ENCODE measurements at regions not wholly inside any gene's neighbourhood (a gene's known extent, or its start where the extent isn't known, plus 50 kb on each side); places are given as distances from the start of the nearest gene placed in this dataset.

DNA sequence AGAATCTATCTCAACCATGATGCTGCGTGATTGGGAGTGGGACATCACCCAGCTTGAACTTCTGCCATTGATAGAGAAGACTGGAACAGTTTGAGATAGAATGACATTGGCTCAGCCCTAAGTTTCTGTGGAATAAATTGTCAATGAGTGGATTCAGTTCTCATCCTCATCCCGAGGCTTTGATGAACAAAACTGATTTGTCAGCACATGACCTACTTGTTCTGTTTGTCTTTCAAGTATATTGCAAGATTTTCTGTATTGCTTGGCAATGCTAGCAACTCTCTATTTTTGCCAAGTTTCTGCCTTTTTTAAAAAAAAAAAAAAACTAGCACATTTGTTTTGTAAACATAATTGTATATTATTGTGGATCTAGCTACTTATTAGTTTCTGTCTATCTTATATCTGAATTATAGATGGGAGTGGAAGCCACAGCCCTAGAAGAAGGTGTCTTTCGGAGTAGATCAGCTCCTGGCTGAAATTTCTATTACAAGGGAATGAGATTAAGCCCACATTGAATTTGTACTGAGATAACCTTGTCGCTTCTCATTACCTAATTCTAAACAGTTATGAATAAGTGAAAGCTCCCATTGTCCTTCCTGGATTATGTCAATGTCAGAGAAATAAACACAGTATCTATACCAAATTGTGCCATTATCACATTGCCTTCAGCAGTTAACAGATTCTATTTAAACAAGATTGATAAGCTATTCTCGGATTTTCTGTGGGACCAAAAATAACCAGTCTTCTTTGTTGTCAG is 166.1 kb downstream of the TNFSF13B start:
- no peaks in the 10 kb centered on the region for H3K27me3 ChIP-seq
- DNase-seq = no peak
- 66 to 76% methylated on average over 5 of the region's 5 CpGs for WGBS, 2 donors (ENCODE audit: low coverage in 1 of 2)
- no peaks in the 10 kb centered on the region for H3K36me3 ChIP-seq
- no peaks in the 10 kb centered on the region for H3K4me1 ChIP-seq
- in situ Hi-C loops (cut with MboI; ENCODE audit: low pct_ligation_motif_present in 1 of 4, low pct_unique_long_range_greater_than_20kb in 1 of 4, low sequenced_read_pairs in 3 of 4) (no loop called here), intact Hi-C loops (cut with DNase I; ENCODE audit: low total_unique reads) (no loop called here)
- no peaks in the 10 kb centered on the region for H3K9me3 ChIP-seq
- no peak overlapping the region for H3K4me3 ChIP-seq
- H3K27ac ChIP-seq = no peak overlapping the region
- TF ChIP-seq EP300 (IDR thresholded peaks at IDR 0.05; ENCODE audit: low read depth) (no peak), POLR2AphosphoS5 (IDR thresholded peaks at IDR 0.05) (no peak), POLR2A (IDR thresholded peaks at IDR 0.05) (no peak)
- TF ChIP-seq, protein P1, sequence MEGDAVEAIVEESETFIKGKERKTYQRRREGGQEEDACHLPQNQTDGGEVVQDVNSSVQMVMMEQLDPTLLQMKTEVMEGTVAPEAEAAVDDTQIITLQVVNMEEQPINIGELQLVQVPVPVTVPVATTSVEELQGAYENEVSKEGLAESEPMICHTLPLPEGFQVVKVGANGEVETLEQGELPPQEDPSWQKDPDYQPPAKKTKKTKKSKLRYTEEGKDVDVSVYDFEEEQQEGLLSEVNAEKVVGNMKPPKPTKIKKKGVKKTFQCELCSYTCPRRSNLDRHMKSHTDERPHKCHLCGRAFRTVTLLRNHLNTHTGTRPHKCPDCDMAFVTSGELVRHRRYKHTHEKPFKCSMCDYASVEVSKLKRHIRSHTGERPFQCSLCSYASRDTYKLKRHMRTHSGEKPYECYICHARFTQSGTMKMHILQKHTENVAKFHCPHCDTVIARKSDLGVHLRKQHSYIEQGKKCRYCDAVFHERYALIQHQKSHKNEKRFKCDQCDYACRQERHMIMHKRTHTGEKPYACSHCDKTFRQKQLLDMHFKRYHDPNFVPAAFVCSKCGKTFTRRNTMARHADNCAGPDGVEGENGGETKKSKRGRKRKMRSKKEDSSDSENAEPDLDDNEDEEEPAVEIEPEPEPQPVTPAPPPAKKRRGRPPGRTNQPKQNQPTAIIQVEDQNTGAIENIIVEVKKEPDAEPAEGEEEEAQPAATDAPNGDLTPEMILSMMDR (IDR thresholded peaks at IDR 0.05) = no peak

DNA sequence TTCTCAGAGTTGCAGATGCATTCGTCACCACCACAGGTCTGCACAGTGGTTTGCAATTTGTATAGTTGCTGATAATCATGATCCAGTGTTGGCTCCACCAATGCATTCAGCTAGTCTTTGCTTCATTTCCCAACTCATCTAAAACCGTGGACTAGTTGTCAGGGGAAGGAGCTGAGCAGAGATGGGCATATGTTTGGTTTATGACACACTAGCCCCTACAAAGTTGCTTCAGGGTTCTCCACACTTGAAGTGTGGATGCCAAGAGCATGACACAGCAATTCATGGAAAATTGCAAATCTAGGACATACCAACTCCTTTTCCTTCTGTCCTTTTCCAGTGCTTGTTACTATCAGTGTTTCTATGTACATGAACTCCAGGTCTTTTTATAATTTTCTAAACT is 168.0 kb downstream of the TNFSF13B start:
- intact Hi-C loops (cut with DNase I; ENCODE audit: low total_unique reads) = no loop called here
- no peak overlapping the region for H3K4me3 ChIP-seq
- 38 to 45% methylated on average over 1 to 2 of the region's 2 CpGs for WGBS, 2 donors (ENCODE audit: low coverage in 1 of 2)
- no peak overlapping the region for H3K27ac ChIP-seq
- no peaks in the 10 kb centered on the region for H3K9me3 ChIP-seq
- no peak for DNase-seq
- no peaks in the 10 kb centered on the region for H3K36me3 ChIP-seq
- in situ Hi-C loops (cut with MboI; ENCODE audit: low pct_ligation_motif_present in 1 of 4, low pct_unique_long_range_greater_than_20kb in 1 of 4, low sequenced_read_pairs in 3 of 4) = no loop called here
- no peaks in the 10 kb centered on the region for H3K4me1 ChIP-seq
- no peaks in the 10 kb centered on the region for H3K27me3 ChIP-seq
- TF ChIP-seq EP300 (IDR thresholded peaks at IDR 0.05; ENCODE audit: low read depth) (no peak), POLR2AphosphoS5 (IDR thresholded peaks at IDR 0.05) (no peak), POLR2A (IDR thresholded peaks at IDR 0.05) (no peak)
- TF ChIP-seq, protein P1 (IDR thresholded peaks at IDR 0.05) = no peak

DNA sequence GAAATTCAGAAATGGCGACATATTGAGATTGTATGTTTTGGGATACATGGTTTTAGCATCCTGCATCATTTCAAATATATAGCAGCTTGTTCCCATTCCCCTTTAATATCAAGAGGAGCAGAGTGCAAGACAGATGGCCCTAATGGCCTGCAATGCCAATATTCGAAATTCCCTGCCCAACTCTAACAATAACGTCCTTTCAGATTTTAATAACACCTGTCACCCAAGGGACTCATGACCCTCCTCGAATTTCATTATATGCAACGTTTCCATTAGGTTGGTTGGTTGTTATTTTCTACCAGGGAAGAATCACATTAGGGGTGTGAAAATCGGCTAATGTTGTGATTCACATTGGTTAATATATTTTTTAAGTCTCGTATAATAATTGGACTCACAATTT is 170.0 kb downstream of the TNFSF13B start:
- no peaks in the 10 kb centered on the region for H3K27me3 ChIP-seq
- WGBS, 2 donors (ENCODE audit: low coverage in 1 of 2) = 71 to 78% methylated on average over 7 of the region's 7 CpGs
- TF ChIP-seq EP300 (IDR thresholded peaks at IDR 0.05; ENCODE audit: low read depth) = no peak
- H3K4me3 ChIP-seq = no peak overlapping the region
- H3K9me3 ChIP-seq = no peaks in the 10 kb centered on the region
- intact Hi-C loops (cut with DNase I; ENCODE audit: low total_unique reads) (no loop called here), in situ Hi-C loops (cut with MboI; ENCODE audit: low pct_ligation_motif_present in 1 of 4, low pct_unique_long_range_greater_than_20kb in 1 of 4, low sequenced_read_pairs in 3 of 4) (no loop called here)
- H3K36me3 ChIP-seq = no peaks in the 10 kb centered on the region
- H3K27ac ChIP-seq = no peak overlapping the region
- H3K4me1 ChIP-seq = no peaks in the 10 kb centered on the region
- DNase-seq = no peak

DNA sequence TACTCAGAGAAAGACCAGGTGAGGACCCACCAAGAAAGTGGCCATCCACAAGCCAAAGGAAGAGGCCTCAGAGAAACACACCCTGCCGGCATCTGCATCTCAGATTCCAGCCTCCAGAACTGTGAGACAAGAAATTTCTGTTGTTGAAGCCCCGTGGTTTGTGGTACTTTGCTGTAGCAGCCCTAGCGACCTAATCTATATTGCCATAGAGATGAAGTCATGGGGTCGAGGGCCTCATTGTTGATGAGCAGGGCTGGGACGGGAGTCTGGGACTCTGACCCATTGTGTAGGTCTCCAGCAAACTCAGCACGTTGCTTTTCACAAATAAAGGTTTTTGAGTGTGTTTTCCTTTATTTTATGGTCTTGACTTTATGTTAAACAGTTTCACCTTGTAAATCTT is 174.9 kb downstream of the TNFSF13B start:
- WGBS, 2 donors (ENCODE audit: low coverage in 1 of 2) = 20 to 41% methylated on average over 1 to 6 of the region's 6 CpGs
- no peaks in the 10 kb centered on the region for H3K36me3 ChIP-seq
- intact Hi-C loops (cut with DNase I; ENCODE audit: low total_unique reads) (no loop called here), in situ Hi-C loops (cut with MboI; ENCODE audit: low pct_ligation_motif_present in 1 of 4, low pct_unique_long_range_greater_than_20kb in 1 of 4, low sequenced_read_pairs in 3 of 4) (no loop called here)
- H3K4me3 ChIP-seq = no peak overlapping the region
- no peaks in the 10 kb centered on the region for H3K27me3 ChIP-seq
- DNase-seq = no peak
- no peaks in the 10 kb centered on the region for H3K9me3 ChIP-seq
- no peak overlapping the region for H3K27ac ChIP-seq
- H3K4me1 ChIP-seq = no peaks in the 10 kb centered on the region
- TF ChIP-seq EP300 (IDR thresholded peaks at IDR 0.05; ENCODE audit: low read depth) (no peak), POLR2AphosphoS5 (IDR thresholded peaks at IDR 0.05) (no peak), POLR2A (IDR thresholded peaks at IDR 0.05) (no peak)
- TF ChIP-seq, protein P1 (IDR thresholded peaks at IDR 0.05) = no peak

DNA sequence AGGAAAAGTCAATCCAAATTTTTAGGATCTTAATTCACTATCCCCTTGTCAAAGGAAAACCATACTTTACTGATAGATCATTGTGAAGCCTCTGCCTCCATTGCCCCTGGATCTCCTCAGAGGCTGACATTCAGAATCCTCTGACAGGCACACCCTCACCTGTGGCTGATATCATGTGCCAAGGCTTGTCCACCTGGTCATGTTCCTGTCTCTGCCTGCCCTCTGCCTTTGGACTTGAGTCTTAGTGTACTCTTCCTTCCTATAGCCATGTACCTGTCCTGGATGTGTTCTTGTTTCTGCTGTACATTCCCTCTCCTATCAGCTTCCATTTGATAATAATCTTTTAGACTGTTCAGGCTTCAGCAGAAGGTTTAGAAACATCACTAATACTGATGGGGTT is 179.4 kb downstream of the TNFSF13B start:
- no peak overlapping the region for H3K4me3 ChIP-seq
- no peaks in the 10 kb centered on the region for H3K9me3 ChIP-seq
- H3K36me3 ChIP-seq = no peaks in the 10 kb centered on the region
- no peak for TF ChIP-seq EP300 (IDR thresholded peaks at IDR 0.05; ENCODE audit: low read depth)
- TF ChIP-seq, protein P1 (IDR thresholded peaks at IDR 0.05) = no peak
- no peaks in the 10 kb centered on the region for H3K4me1 ChIP-seq
- intact Hi-C loops (cut with DNase I; ENCODE audit: low total_unique reads) (no loop called here), in situ Hi-C loops (cut with MboI; ENCODE audit: low pct_ligation_motif_present in 1 of 4, low pct_unique_long_range_greater_than_20kb in 1 of 4, low sequenced_read_pairs in 3 of 4) (no loop called here)
- no peak for DNase-seq
- H3K27me3 ChIP-seq = no peaks in the 10 kb centered on the region
- no peak overlapping the region for H3K27ac ChIP-seq
